SK-N-SH (cell line): ENCODE measurements at regions not wholly inside any gene's neighbourhood (a gene's known extent, or its start where the extent isn't known, plus 50 kb on each side); places are given as distances from the start of the nearest gene placed in this dataset.

Experiments used
- CTCF ChIA-PET: fragments of 300-600, 350-600 bp; formaldehyde crosslinking; extraction: SDS; loops from one replicate; lab custom pipeline; 2021; lab: Yijun Ruan, JAX
- POLR2A ChIA-PET: fragments of 350-600 bp; sonication (Branson Sonifier 250); formaldehyde crosslinking; extraction: SDS; loops from one replicate; lab custom pipeline; 2020; ENCODE audit warnings: antibody characterized with exemption, inconsistent platforms; lab: Yijun Ruan, JAX
- DNase-seq: peaks from one replicate; pipeline ENCODE4 v3.0.0; 2012
- H2AFZ ChIP-seq: fragments of 200-600 bp; sonication (generic); 2 replicates; pipeline ENCODE4 v1.8.1; 2016; ENCODE audit warnings: antibody characterized with exemption, mild to moderate bottlenecking, low read depth
- H3F3A ChIP-seq: fragments of 200-600 bp; sonication (generic); replicated peaks from 2 replicates; pipeline ENCODE3; 2016; ENCODE audit warnings: antibody characterized with exemption, mild to moderate bottlenecking; ENCODE audit not compliant: insufficient read depth
- H3K27ac ChIP-seq, 2 experiments: fragments of 200-500 bp in 1 of 2; fragments of 200-600 bp in 1 of 2; sonication (Bioruptor generic) in 1 of 2; sonication (generic), shearing (Covaris generic) in 1 of 2; 2 replicates each; pipeline versions ENCODE4 v1.5.1 to v1.6.1; 2014 to 2016; ENCODE audit warnings: low read depth in 2 of 2, inconsistent platforms in 1 of 2, low read length in 1 of 2, mild to moderate bottlenecking in 1 of 2, mixed read lengths in 1 of 2
- H3K27me3 ChIP-seq: fragments of 200-600 bp; sonication (generic), shearing (Covaris generic); 2 replicates; pipeline ENCODE4 v1.6.1; 2016; ENCODE audit warnings: mixed run types; ENCODE audit not compliant: insufficient read depth
- H3K36me3 ChIP-seq, 2 experiments: fragments of 200-500 bp in 1 of 2; fragments of 200-600 bp in 1 of 2; sonication (Bioruptor generic) in 1 of 2; sonication (generic) in 1 of 2; replicated peaks in 1 of 2; 2 replicates each; pipeline versions ENCODE3 to v1.5.1; 2014 to 2016; ENCODE audit warnings: low read length in 1 of 2, mild to moderate bottlenecking in 1 of 2; ENCODE audit not compliant: insufficient read depth in 2 of 2, control insufficient read depth in 1 of 2
- H3K4me1 ChIP-seq, 2 experiments: fragments of 200-500 bp in 1 of 2; fragments of 200-600 bp in 1 of 2; sonication (Bioruptor generic) in 1 of 2; sonication (generic), shearing (Covaris generic) in 1 of 2; 2 replicates each; pipeline versions ENCODE4 v1.5.1 to v1.6.1; 2014 to 2016; ENCODE audit warnings: low read depth in 1 of 2, low read length in 1 of 2, mixed run types in 1 of 2; ENCODE audit not compliant: insufficient read depth in 2 of 2, control insufficient read depth in 1 of 2
- H3K4me2 ChIP-seq: fragments of 200-600 bp; sonication (generic), shearing (Covaris generic); 2 replicates; pipeline ENCODE4 v1.6.1; 2017; ENCODE audit warnings: mixed run types
- H3K4me3 ChIP-seq, 2 experiments: fragments of 200-500 bp in 1 of 2; fragments of 200-600 bp in 1 of 2; sonication (Bioruptor generic) in 1 of 2; sonication (generic), shearing (Covaris generic) in 1 of 2; 2 replicates each; pipeline versions ENCODE4 v1.5.1 to v1.8.1; 2014 to 2016; ENCODE audit warnings: low read depth in 2 of 2, inconsistent platforms in 1 of 2, low read length in 1 of 2, mild to moderate bottlenecking in 1 of 2, mixed read lengths in 1 of 2, moderate library complexity in 1 of 2
- H3K79me2 ChIP-seq: fragments of 200-600 bp; sonication (generic); 2 replicates; pipeline ENCODE4 v1.8.1; 2017; ENCODE audit warnings: mild to moderate bottlenecking; ENCODE audit not compliant: insufficient read depth
- H3K9ac ChIP-seq: fragments of 200-600 bp; sonication (generic); 2 replicates; pipeline ENCODE4 v1.6.1; 2017; ENCODE audit warnings: mixed run types
- H3K9me2 ChIP-seq: fragments of 200-600 bp; sonication (generic); 2 replicates; pipeline ENCODE4 v1.6.1; 2017; ENCODE audit warnings: mixed run types
- H3K9me3 ChIP-seq: fragments of 200-600 bp; sonication (generic); 2 replicates; pipeline ENCODE4 v1.6.1; 2017; ENCODE audit warnings: mixed run types, mild to moderate bottlenecking, moderate library complexity
- H4K20me1 ChIP-seq: fragments of 200-600 bp; sonication (generic); 2 replicates; pipeline ENCODE4 v1.6.1; 2017; ENCODE audit warnings: mild to moderate bottlenecking, mixed run types; ENCODE audit not compliant: insufficient read depth
- EP300 ChIP-seq, 2 experiments: IDR thresholded peaks; 2 replicates each; pipeline versions ENCODE4 v1.4.0 to v1.6.1; 2012; ENCODE audit warnings: borderline replicate concordance in 1 of 2, low read depth in 1 of 2, low read length in 1 of 2
- EZH2phosphoT487 ChIP-seq: fragments of 200-600 bp; sonication (generic); IDR thresholded peaks from 2 replicates; pipeline ENCODE4 v1.6.1; 2017; ENCODE audit warnings: low read depth, mixed run types, mild to moderate bottlenecking, antibody characterized with exemption, moderate library complexity, borderline replicate concordance
- FOXJ3 ChIP-seq: sonication (generic); formaldehyde crosslinking; IDR thresholded peaks from 2 replicates; pipeline ENCODE4 v1.5.1; 2020; ENCODE audit warnings: mild to moderate bottlenecking, missing genetic modification reagents
- IRF3 ChIP-seq: fragments of 150-350 bp; IDR thresholded peaks from 2 replicates; pipeline ENCODE4 v1.6.1; 2016; ENCODE audit warnings: mild to moderate bottlenecking, low read depth, low read length
- MAX ChIP-seq: IDR thresholded peaks from 2 replicates; pipeline ENCODE4 v1.4.0; 2012; ENCODE audit warnings: low read depth
- MEF2A ChIP-seq: IDR thresholded peaks from 2 replicates; pipeline ENCODE4 v1.4.0; 2012; ENCODE audit warnings: low read depth, borderline replicate concordance
- NRF1 ChIP-seq: IDR thresholded peaks from 2 replicates; pipeline ENCODE4 v1.6.1; 2012; ENCODE audit warnings: low read depth, mild to moderate bottlenecking, low read length
- TCF12 ChIP-seq: IDR thresholded peaks from 2 replicates; pipeline ENCODE4 v1.4.0; 2012
- USF2 ChIP-seq: fragments of 150-350 bp; IDR thresholded peaks from 2 replicates; pipeline ENCODE4 v1.6.1; 2017; ENCODE audit warnings: antibody characterized with exemption, low read length, low read depth, borderline replicate concordance
- YY1 ChIP-seq: IDR thresholded peaks from 2 replicates; pipeline ENCODE4 v1.4.0; 2012; ENCODE audit warnings: low read depth, mild to moderate bottlenecking
- WGBS: methylation state at CpG from one replicate; pipeline ENCODE4 v1.1.6; 2017; ENCODE audit warnings: low lambda C conversion rate; 5-methylcytosine and 5-hydroxymethylcytosine counted together

DNA sequence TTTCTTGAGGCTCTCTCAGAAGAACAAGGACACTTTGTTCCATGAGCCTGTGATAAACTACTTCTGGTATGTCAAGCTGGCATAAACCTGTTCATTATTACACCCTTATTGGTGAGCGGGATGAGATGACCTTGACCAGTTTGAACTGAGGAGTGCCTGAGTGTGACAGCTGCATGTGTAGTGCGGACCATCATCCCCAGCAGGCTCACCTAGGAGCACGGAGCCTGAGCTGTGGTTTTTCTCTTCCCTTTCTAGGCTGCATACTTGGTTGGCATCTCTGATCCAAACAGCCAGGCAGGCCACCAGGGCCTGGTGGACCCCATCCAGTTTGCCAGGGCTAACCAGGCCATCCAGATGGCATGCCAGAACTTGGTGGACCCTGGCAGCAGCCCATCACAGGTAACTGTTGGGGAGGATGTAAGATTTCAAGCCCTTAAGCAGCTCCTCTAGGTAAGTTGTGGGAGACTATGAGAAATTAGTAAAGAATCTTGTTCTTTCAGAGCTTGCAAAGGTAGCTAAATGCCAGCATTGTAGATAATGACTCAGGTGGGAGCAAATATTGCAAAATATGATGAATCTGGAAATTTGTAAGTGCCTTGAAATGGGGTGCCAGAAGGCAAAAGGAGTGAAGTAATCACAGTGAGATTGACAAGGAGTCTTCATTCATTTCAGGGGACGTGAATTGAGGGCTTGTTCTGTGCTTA is 288.9 kb upstream of the TPM1 start:
- Histone ChIP-seq H3K4me3 (no peak overlapping the region), H3K27ac (peak overlapping the region in 1 of 2 experiments; percentile 81; a peak in 2 of 4 replicates)
- TF ChIP-seq MAX, result no peak
- TF ChIP-seq USF2, result no peak
- no peak for TF ChIP-seq TCF12
- TF ChIP-seq, all 33 proteins: peak for 0
- Histone ChIP-seq H4K20me1 (no peaks in the 10 kb centered on the region), H3K36me3 (peaks cover 38 to 75% of the 10 kb centered on the region in 2 experiments), H3K9me3 (no peaks in the 10 kb centered on the region), H3K9ac (peak overlapping the region; percentile 38; the same call in 1 of the 2 replicates), H3K27me3 (no peaks in the 10 kb centered on the region), H3K79me2 (peaks cover 16% of the 10 kb centered on the region; the same call in 1 of the 2 replicates), H3K4me1 (peaks cover 17 to 42% of the 10 kb centered on the region in 2 experiments), H3K4me2 (no peak overlapping the region), H2AFZ (no peak overlapping the region), H3F3A (peaks cover 37% of the 10 kb centered on the region), H3K9me2 (no peaks in the 10 kb centered on the region)
- 98% methylated on average over 4 of the region's 4 CpGs for WGBS
- no peak for DNase-seq
- POLR2A ChIA-PET, result no interaction called here
- CTCF ChIA-PET, result interaction anchor here (1.0 to 8.0 kb wide), 3 partner anchors 9 to 341 kb away, joined by 3 to 89 read pairs (median 5); no protein-coding TSS in a partner anchor

DNA sequence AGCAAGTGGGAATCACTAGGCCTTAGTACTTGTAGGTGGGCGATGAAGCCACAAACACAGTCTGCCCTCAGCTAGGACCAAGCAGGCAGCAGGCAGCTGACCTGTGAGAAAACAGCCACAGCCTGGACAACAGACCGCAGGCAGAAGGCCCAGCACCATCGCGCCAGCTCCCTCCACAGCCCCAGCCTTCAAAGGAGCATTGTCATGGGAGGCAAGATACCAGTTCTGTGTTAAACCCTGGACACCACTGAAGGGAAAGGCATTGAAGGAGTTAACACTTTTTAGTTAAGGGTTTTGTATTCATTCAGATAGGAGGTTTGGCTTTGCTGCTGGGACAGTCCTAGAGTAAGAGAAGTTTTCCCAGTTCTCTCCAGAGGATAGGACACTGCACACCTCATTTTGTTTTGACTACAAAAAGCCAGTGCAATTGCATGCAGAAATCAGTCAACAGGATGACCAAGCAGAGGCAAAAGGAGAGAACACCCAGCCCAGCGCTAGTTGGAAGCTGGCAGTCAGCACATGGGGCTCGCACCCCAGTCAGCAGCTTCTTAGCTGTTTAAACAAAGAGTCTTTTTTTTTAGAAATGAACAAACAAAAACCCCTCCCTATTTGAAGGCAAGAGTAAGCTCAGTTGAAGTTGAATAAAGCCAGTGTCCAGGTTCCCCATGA is 286.1 kb upstream of the TPM1 start:
- no peak overlapping the region for H2AFZ ChIP-seq
- H3K4me2 ChIP-seq, result no peak overlapping the region
- no peaks in the 10 kb centered on the region for H3K9me3 ChIP-seq
- ChIA-PET CTCF (interaction anchor here (1.4 to 8.0 kb wide), 4 partner anchors 12 to 412 kb away, joined by 3 to 89 read pairs (median 6); no protein-coding TSS in a partner anchor), POLR2A (no interaction called here)
- DNase-seq, result no peak
- no peak overlapping the region for H3K4me3 ChIP-seq
- H3K27me3 ChIP-seq, result no peaks in the 10 kb centered on the region
- TF ChIP-seq TCF12 (no peak), EP300 (IDR thresholded peaks at IDR 0.05; ENCODE audit: borderline replicate concordance in 1 of 2, low read depth in 1 of 2, low read length in 1 of 2) (no peak), NRF1 (no peak), IRF3 (no peak), YY1 (no peak), EZH2phosphoT487 (no peak), MEF2A (no peak), FOXJ3 (CRISPR knock-in tag) (no peak)
- H3K79me2 ChIP-seq, result peaks cover 17% of the 10 kb centered on the region; the same call in 1 of the 2 replicates
- H3K27ac ChIP-seq, result peak overlapping the region; percentile 82 to 84; a peak in 3 of 4 replicates
- no peaks in the 10 kb centered on the region for H3K9me2 ChIP-seq
- H3F3A ChIP-seq, result peaks cover 46% of the 10 kb centered on the region
- H3K4me1 ChIP-seq, result peaks cover 21 to 35% of the 10 kb centered on the region in 2 experiments
- H4K20me1 ChIP-seq, result no peaks in the 10 kb centered on the region
- no peak overlapping the region for H3K9ac ChIP-seq
- WGBS, result 98% methylated on average over 5 of the region's 6 CpGs
- H3K36me3 ChIP-seq, result peaks cover 41 to 53% of the 10 kb centered on the region in 2 experiments
